Large intestine (tissue), 3 donors: ENCODE measurements at regions not wholly inside any gene's neighbourhood (a gene's known extent, or its start where the extent isn't known, plus 50 kb on each side); places are given as distances from the start of the nearest gene placed in this dataset.
A peak's percentile ranks its signal among the peaks of the same experiment; 100 is the strongest.

Experiments
- DNase-seq, 2 donors: peaks; one replicate each; pipeline versions ENCODE4 v3.0.0 to v3.0.0-alpha.2; 2013
- H3K27ac ChIP-seq: one replicate; pipeline ENCODE4 v1.5.1; 2013; ENCODE audit warnings: low read length
- H3K27me3 ChIP-seq: 2 replicates; pipeline ENCODE4 v1.6.1; 2013; ENCODE audit warnings: low read length; ENCODE audit not compliant: control insufficient read depth, insufficient read depth
- H3K36me3 ChIP-seq: 2 replicates; pipeline ENCODE4 v1.6.1; 2013; ENCODE audit warnings: low read length; ENCODE audit not compliant: control insufficient read depth, insufficient read depth
- H3K4me1 ChIP-seq: one replicate; pipeline ENCODE4 v1.6.1; 2013; ENCODE audit warnings: low read length; ENCODE audit not compliant: control insufficient read depth, insufficient read depth
- H3K4me3 ChIP-seq: one replicate; pipeline ENCODE4 v1.5.1; 2013; ENCODE audit warnings: low read length
- H3K9me3 ChIP-seq: one replicate; pipeline ENCODE4 v1.6.1; 2013; ENCODE audit warnings: mild to moderate bottlenecking, low read depth, low read length, moderate library complexity; ENCODE audit not compliant: control insufficient read depth
- WGBS: methylation state at CpG from one replicate; pipeline ENCODE4 v1.1.5; 2013; ENCODE audit warnings: low lambda C conversion rate; ENCODE audit not compliant: insufficient coverage; 5-methylcytosine and 5-hydroxymethylcytosine counted together

DNA sequence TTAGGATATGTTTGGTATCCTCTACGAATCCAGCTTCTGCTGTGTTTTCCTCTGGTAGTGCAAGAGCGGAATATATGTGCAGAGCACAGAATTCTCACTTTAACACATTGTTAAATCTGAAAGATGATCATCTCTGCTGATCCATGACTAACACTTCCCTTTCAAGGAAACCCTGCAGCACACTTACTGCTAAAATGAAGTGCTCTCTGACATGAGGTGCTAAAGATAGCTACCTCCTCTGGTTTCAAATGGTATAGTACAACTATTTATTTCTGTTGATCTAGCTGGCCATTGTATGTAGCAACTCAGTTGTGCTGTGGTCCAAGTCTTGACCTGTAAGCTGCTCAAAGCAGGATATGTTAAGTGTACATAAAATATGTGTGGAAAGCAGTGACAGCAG, 162.4 kb upstream of the FMR1 start:
- no CpG with 5 or more reads among the region's 2 CpGs for WGBS
- Histone ChIP-seq H3K9me3 (no peaks in the 10 kb centered on the region), H3K4me1 (no peaks in the 10 kb centered on the region), H3K4me3 (no peak overlapping the region), H3K36me3 (no peaks in the 10 kb centered on the region), H3K27me3 (no peaks in the 10 kb centered on the region), H3K27ac (no peak overlapping the region)
- no peak for DNase-seq

GRCh38 chrX:147757750-147758149, 154.0 kb upstream of the FMR1 start:
- Histone ChIP-seq H3K27ac (no peak overlapping the region), H3K27me3 (no peaks in the 10 kb centered on the region), H3K4me1 (no peaks in the 10 kb centered on the region), H3K9me3 (no peaks in the 10 kb centered on the region), H3K36me3 (no peaks in the 10 kb centered on the region), H3K4me3 (no peak overlapping the region)
- no CpG with 5 or more reads among the region's 5 CpGs for WGBS
- DNase-seq, result no peak

GRCh38 chrX:147763131-147763530, 148.6 kb upstream of the FMR1 start:
- Histone ChIP-seq H3K27me3 (no peaks in the 10 kb centered on the region), H3K4me3 (no peak overlapping the region), H3K27ac (no peak overlapping the region), H3K4me1 (no peaks in the 10 kb centered on the region), H3K9me3 (no peaks in the 10 kb centered on the region), H3K36me3 (no peaks in the 10 kb centered on the region)
- no peak for DNase-seq
- no CpG with 5 or more reads among the region's 1 CpG for WGBS

- no peak for DNase-seq
- Histone ChIP-seq H3K27me3 (no peaks in the 10 kb centered on the region), H3K4me3 (no peak overlapping the region), H3K4me1 (no peaks in the 10 kb centered on the region), H3K9me3 (no peaks in the 10 kb centered on the region), H3K27ac (no peak overlapping the region), H3K36me3 (no peaks in the 10 kb centered on the region)
- WGBS, result no CpG with 5 or more reads among the region's 1 CpG
Measured at GRCh38 chrX:147764868-147765267, 146.9 kb upstream of the FMR1 start.

DNA sequence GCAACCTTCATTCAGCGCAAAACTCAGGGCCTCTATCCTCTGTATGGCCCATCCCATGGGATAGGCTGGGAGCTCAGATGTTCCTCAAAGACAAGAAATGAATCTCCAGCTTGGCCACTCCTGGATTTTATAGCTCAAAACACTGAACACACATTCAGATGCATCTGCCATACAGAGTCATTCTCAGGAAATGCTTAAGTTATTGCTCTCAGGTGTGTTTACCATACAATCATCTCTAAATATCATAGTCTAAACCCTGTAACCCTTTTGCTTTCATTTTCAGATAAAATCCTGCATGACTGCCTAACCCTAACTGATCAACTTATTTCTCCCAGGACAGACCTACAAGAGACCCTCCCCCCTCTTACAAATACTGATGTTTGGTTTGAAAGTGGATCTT, 140.9 kb upstream of the FMR1 start:
- H3K27me3 ChIP-seq, result no peaks in the 10 kb centered on the region
- no peaks in the 10 kb centered on the region for H3K36me3 ChIP-seq
- no peak for DNase-seq
- no peak overlapping the region for H3K4me3 ChIP-seq
- H3K9me3 ChIP-seq, result no peaks in the 10 kb centered on the region
- no CpG with 5 or more reads among the region's 1 CpG for WGBS
- H3K27ac ChIP-seq, result no peak overlapping the region
- H3K4me1 ChIP-seq, result no peaks in the 10 kb centered on the region

GRCh38 chrX:147776988-147777387, 134.7 kb upstream of the FMR1 start:
- no peaks in the 10 kb centered on the region for H3K4me1 ChIP-seq
- WGBS, result no CpG with 5 or more reads among the region's 1 CpG
- no peaks in the 10 kb centered on the region for H3K27me3 ChIP-seq
- H3K4me3 ChIP-seq, result no peak overlapping the region
- H3K9me3 ChIP-seq, result no peaks in the 10 kb centered on the region
- H3K36me3 ChIP-seq, result no peaks in the 10 kb centered on the region
- DNase-seq, result no peak
- no peak overlapping the region for H3K27ac ChIP-seq

DNA sequence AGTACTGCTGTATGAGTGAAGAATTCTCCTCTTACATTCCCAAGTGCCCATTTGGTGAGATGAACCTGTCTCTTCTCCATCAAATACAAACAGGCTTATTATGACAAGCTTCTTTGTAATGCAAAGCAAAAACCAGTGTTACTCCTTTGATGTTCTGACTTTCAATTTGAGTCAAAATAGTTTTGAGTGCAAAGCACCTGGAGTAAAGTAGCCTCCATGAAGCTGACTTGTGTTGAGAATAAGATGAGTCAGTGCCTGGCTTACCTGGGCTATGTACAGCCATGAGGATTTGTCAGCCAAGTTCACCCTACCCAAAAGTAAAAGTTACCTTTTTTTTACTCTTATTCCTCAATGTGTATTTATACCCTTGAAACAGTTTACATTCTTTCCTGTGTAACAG, 132.5 kb upstream of the FMR1 start:
- Histone ChIP-seq H3K27ac (no peak overlapping the region), H3K4me3 (no peak overlapping the region), H3K9me3 (no peaks in the 10 kb centered on the region), H3K27me3 (no peaks in the 10 kb centered on the region), H3K36me3 (no peaks in the 10 kb centered on the region), H3K4me1 (no peaks in the 10 kb centered on the region)
- no peak for DNase-seq

DNA sequence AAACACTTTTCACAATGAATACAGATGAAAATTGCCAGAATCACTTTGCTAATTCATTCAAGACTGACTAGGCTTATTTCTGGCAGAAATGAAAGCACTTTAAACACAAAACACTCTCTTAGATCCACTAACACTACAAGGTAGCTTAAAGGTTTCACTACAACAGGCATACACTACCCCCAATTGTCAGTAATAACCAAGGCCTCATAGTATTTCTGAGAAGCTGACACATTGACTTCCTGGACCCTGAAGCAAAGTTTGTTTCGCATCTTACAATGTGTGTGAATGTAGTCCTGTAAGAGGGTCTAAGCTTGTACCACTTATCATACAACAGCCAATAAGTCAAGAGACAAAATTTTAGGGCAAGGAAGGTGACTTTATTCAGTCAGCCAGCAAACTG, 129.9 kb upstream of the FMR1 start:
- no peaks in the 10 kb centered on the region for H3K9me3 ChIP-seq
- DNase-seq, result no peak
- no CpG with 5 or more reads among the region's 1 CpG for WGBS

GRCh38 chrX:147788641-147789350, 122.9 kb upstream of the FMR1 start:
- Histone ChIP-seq H3K27ac (no peak overlapping the region), H3K27me3 (no peaks in the 10 kb centered on the region), H3K4me1 (no peaks in the 10 kb centered on the region), H3K9me3 (no peaks in the 10 kb centered on the region), H3K4me3 (no peak overlapping the region), H3K36me3 (no peaks in the 10 kb centered on the region)
- DNase-seq, result no peak
- WGBS, result no CpG with 5 or more reads among the region's 5 CpGs

More for the DNA sequence above, 129.9 kb upstream of the FMR1 start:
- Histone ChIP-seq H3K4me3 (no peak overlapping the region), H3K27ac (no peak overlapping the region), H3K4me1 (no peaks in the 10 kb centered on the region), H3K27me3 (no peaks in the 10 kb centered on the region), H3K36me3 (no peaks in the 10 kb centered on the region)

GRCh38 chrX:147800663-147801062, 111.1 kb upstream of the FMR1 start:
- no CpG with 5 or more reads among the region's 1 CpG for WGBS
- no peak overlapping the region for H3K4me3 ChIP-seq

DNA sequence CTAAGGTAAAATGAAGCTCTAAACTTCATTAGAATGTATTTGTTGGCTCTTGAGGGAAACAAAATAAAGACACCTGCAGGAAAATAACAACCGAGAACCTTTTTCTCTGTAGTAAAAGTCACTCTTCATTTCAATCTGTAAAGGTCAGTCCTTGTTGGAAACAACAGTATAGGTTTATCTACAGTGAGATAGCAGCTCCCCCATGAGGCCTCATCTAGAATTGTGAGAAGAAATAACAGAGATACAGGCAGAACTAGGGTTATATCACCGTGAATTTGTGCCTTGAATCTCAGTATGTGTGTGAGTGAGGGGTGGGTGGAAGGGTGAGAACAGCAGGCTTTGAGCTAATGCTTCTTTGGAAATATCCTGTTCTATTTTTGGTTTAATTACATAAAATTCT, 107.8 kb upstream of the FMR1 start:
- WGBS, result no CpG with 5 or more reads among the region's 2 CpGs
- no peak overlapping the region for H3K27ac ChIP-seq
- no peaks in the 10 kb centered on the region for H3K4me1 ChIP-seq
- no peaks in the 10 kb centered on the region for H3K27me3 ChIP-seq
- no peak overlapping the region for H3K4me3 ChIP-seq
- peak in 1 of 2 donors; percentile 3 for DNase-seq
- H3K9me3 ChIP-seq, result no peaks in the 10 kb centered on the region
- H3K36me3 ChIP-seq, result no peaks in the 10 kb centered on the region

More at GRCh38 chrX:147800663-147801062, 111.1 kb upstream of the FMR1 start:
- Histone ChIP-seq H3K27ac (no peak overlapping the region), H3K9me3 (no peaks in the 10 kb centered on the region), H3K27me3 (no peaks in the 10 kb centered on the region), H3K36me3 (no peaks in the 10 kb centered on the region), H3K4me1 (no peaks in the 10 kb centered on the region)
- no peak for DNase-seq
